Testis (tissue), 2 donors: ENCODE measurements at regions not wholly inside any gene's neighbourhood (a gene's known extent, or its start where the extent isn't known, plus 50 kb on each side); places are given as distances from the start of the nearest gene placed in this dataset.
"Not testable (repeated sequence)": the region's sequence is repeated elsewhere in the genome, so short reads cannot be mapped to it uniquely, and the experiment has no call there.

ENCODE experiments used
- POLR2A ChIP-seq: fragments of 450-650 bp; IDR thresholded peaks from one replicate; pipeline ENCODE4 v1.6.1; 2017; ENCODE audit warnings: antibody characterized with exemption, mild to moderate bottlenecking, moderate library complexity
- TF ChIP-seq, protein P1 (sequence below), 3 experiments: fragments of 450-650 bp in 2 of 3; fragments of 200-600 bp in 1 of 3; sonication (generic) in 1 of 3; IDR thresholded peaks; one replicate each; pipeline ENCODE4 v1.5.1; 2016 to 2019; ENCODE audit warnings: antibody characterized with exemption in 3 of 3, mild to moderate bottlenecking in 2 of 3, moderate library complexity in 1 of 3

DNA sequence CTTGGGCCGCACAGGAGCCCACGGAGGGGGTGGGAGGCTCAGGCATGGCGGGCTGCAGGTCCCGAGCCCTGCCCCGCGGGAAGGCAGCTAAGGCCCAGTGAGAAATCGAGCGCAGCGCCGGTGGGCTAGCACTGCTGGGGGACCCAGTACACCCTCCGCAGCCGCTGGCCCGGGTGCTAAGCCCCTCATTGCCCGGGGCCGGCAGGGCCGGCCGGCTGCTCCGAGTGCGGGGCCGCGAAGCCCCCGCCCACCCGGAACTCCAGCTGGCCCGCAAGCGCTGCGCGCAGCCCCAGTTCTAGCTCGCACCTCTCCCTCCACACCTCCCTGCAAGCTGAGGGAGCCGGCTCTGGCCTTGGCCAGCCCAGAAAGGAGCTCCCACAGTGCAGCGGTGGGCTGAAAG is 70.8 kb downstream of the DYRK2 start:
- TF ChIP-seq, protein P1, sequence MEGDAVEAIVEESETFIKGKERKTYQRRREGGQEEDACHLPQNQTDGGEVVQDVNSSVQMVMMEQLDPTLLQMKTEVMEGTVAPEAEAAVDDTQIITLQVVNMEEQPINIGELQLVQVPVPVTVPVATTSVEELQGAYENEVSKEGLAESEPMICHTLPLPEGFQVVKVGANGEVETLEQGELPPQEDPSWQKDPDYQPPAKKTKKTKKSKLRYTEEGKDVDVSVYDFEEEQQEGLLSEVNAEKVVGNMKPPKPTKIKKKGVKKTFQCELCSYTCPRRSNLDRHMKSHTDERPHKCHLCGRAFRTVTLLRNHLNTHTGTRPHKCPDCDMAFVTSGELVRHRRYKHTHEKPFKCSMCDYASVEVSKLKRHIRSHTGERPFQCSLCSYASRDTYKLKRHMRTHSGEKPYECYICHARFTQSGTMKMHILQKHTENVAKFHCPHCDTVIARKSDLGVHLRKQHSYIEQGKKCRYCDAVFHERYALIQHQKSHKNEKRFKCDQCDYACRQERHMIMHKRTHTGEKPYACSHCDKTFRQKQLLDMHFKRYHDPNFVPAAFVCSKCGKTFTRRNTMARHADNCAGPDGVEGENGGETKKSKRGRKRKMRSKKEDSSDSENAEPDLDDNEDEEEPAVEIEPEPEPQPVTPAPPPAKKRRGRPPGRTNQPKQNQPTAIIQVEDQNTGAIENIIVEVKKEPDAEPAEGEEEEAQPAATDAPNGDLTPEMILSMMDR (IDR thresholded peaks at IDR 0.05), result not testable (repeated sequence)
- not testable (repeated sequence) for TF ChIP-seq POLR2A
